ENCODE measurements at regions not wholly inside any gene's neighbourhood (a gene's known extent, or its start where the extent isn't known, plus 50 kb on each side); places are given as distances from the start of the nearest gene placed in this dataset.

GRCh38 chr11:64475145-64475544, 80.6 kb upstream of the SLC22A11 start:
- Histone ChIP-seq H3K36me3 (no peaks in the 10 kb centered on the region), H3K9me3 (no peaks in the 10 kb centered on the region), H3K27ac (no peak overlapping the region), H3K4me3 (no peak overlapping the region), H3K27me3 (no peaks in the 10 kb centered on the region), H3K4me1 (no peaks in the 10 kb centered on the region)
- no peak for TF ChIP-seq CTCF (IDR thresholded peaks at IDR 0.05)
- no peak for DNase-seq (ENCODE audit: low spot score)

- Histone ChIP-seq H3K4me3 (no peak overlapping the region), H3K27me3 (no peaks in the 10 kb centered on the region), H3K27ac (no peak overlapping the region), H3K4me1 (no peaks in the 10 kb centered on the region), H3K9me3 (no peaks in the 10 kb centered on the region), H3K36me3 (no peaks in the 10 kb centered on the region)
- no peak for TF ChIP-seq CTCF (IDR thresholded peaks at IDR 0.05)
- no peak for DNase-seq (ENCODE audit: low spot score)
These were observed 78.9 kb upstream of the SLC22A11 start for GRCh38 chr11:64476881-64477280.

GRCh38 chr11:64477675-64478074, 78.1 kb upstream of the SLC22A11 start:
- Histone ChIP-seq H3K27me3 (no peaks in the 10 kb centered on the region), H3K27ac (no peak overlapping the region), H3K4me3 (no peak overlapping the region), H3K4me1 (no peaks in the 10 kb centered on the region), H3K36me3 (no peaks in the 10 kb centered on the region), H3K9me3 (no peaks in the 10 kb centered on the region)
- no peak for DNase-seq (ENCODE audit: low spot score)
- no peak for TF ChIP-seq CTCF (IDR thresholded peaks at IDR 0.05)

- no peak for DNase-seq (ENCODE audit: low spot score)
- no peak for TF ChIP-seq CTCF (IDR thresholded peaks at IDR 0.05)
- Histone ChIP-seq H3K4me1 (no peaks in the 10 kb centered on the region), H3K9me3 (no peaks in the 10 kb centered on the region), H3K27ac (no peak overlapping the region), H3K4me3 (no peak overlapping the region), H3K27me3 (peaks cover 0 to 4% of the 10 kb centered on the region in 2 donors), H3K36me3 (no peaks in the 10 kb centered on the region)
These were observed 73.2 kb upstream of the SLC22A11 start for GRCh38 chr11:64482588-64482987.

GRCh38 chr11:64484191-64485022, 71.3 kb upstream of the SLC22A11 start:
- H3K4me3 ChIP-seq, result no peak overlapping the region
- H3K4me1 ChIP-seq, result no peaks in the 10 kb centered on the region
- H3K9me3 ChIP-seq, result no peaks in the 10 kb centered on the region
- no peak for DNase-seq (ENCODE audit: low spot score)
- no peak overlapping the region for H3K27ac ChIP-seq
- TF ChIP-seq CTCF (IDR thresholded peaks at IDR 0.05), result no peak
- H3K36me3 ChIP-seq, result no peaks in the 10 kb centered on the region
- peaks cover 0 to 4% of the 10 kb centered on the region in 2 donors for H3K27me3 ChIP-seq

GRCh38 chr11:64485074-64485473, 70.7 kb upstream of the SLC22A11 start:
- Histone ChIP-seq H3K27me3 (peaks cover 0 to 4% of the 10 kb centered on the region in 2 donors), H3K4me3 (no peak overlapping the region), H3K36me3 (no peaks in the 10 kb centered on the region), H3K4me1 (no peaks in the 10 kb centered on the region), H3K9me3 (no peaks in the 10 kb centered on the region), H3K27ac (no peak overlapping the region)
- no peak for TF ChIP-seq CTCF (IDR thresholded peaks at IDR 0.05)
- DNase-seq (ENCODE audit: low spot score), result no peak
